SK-N-SH (cell line): ENCODE measurements at regions not wholly inside any gene's neighbourhood (a gene's known extent, or its start where the extent isn't known, plus 50 kb on each side); places are given as distances from the start of the nearest gene placed in this dataset.

ENCODE experiments used
- CTCF ChIA-PET: fragments of 300-600, 350-600 bp; formaldehyde crosslinking; extraction: SDS; loops from one replicate; lab custom pipeline; 2021; lab: Yijun Ruan, JAX
- POLR2A ChIA-PET: fragments of 350-600 bp; sonication (Branson Sonifier 250); formaldehyde crosslinking; extraction: SDS; loops from one replicate; lab custom pipeline; 2020; ENCODE audit warnings: antibody characterized with exemption, inconsistent platforms; lab: Yijun Ruan, JAX
- DNase-seq: peaks from one replicate; pipeline ENCODE4 v3.0.0; 2012
- H2AFZ ChIP-seq: fragments of 200-600 bp; sonication (generic); 2 replicates; pipeline ENCODE4 v1.8.1; 2016; ENCODE audit warnings: antibody characterized with exemption, mild to moderate bottlenecking, low read depth
- H3F3A ChIP-seq: fragments of 200-600 bp; sonication (generic); replicated peaks from 2 replicates; pipeline ENCODE3; 2016; ENCODE audit warnings: antibody characterized with exemption, mild to moderate bottlenecking; ENCODE audit not compliant: insufficient read depth
- H3K27ac ChIP-seq, 2 experiments: fragments of 200-500 bp in 1 of 2; fragments of 200-600 bp in 1 of 2; sonication (Bioruptor generic) in 1 of 2; sonication (generic), shearing (Covaris generic) in 1 of 2; 2 replicates each; pipeline versions ENCODE4 v1.5.1 to v1.6.1; 2014 to 2016; ENCODE audit warnings: low read depth in 2 of 2, inconsistent platforms in 1 of 2, low read length in 1 of 2, mild to moderate bottlenecking in 1 of 2, mixed read lengths in 1 of 2
- H3K27me3 ChIP-seq: fragments of 200-600 bp; sonication (generic), shearing (Covaris generic); 2 replicates; pipeline ENCODE4 v1.6.1; 2016; ENCODE audit warnings: mixed run types; ENCODE audit not compliant: insufficient read depth
- H3K36me3 ChIP-seq, 2 experiments: fragments of 200-500 bp in 1 of 2; fragments of 200-600 bp in 1 of 2; sonication (Bioruptor generic) in 1 of 2; sonication (generic) in 1 of 2; replicated peaks in 1 of 2; 2 replicates each; pipeline versions ENCODE3 to v1.5.1; 2014 to 2016; ENCODE audit warnings: low read length in 1 of 2, mild to moderate bottlenecking in 1 of 2; ENCODE audit not compliant: insufficient read depth in 2 of 2, control insufficient read depth in 1 of 2
- H3K4me1 ChIP-seq, 2 experiments: fragments of 200-500 bp in 1 of 2; fragments of 200-600 bp in 1 of 2; sonication (Bioruptor generic) in 1 of 2; sonication (generic), shearing (Covaris generic) in 1 of 2; 2 replicates each; pipeline versions ENCODE4 v1.5.1 to v1.6.1; 2014 to 2016; ENCODE audit warnings: low read depth in 1 of 2, low read length in 1 of 2, mixed run types in 1 of 2; ENCODE audit not compliant: insufficient read depth in 2 of 2, control insufficient read depth in 1 of 2
- H3K4me2 ChIP-seq: fragments of 200-600 bp; sonication (generic), shearing (Covaris generic); 2 replicates; pipeline ENCODE4 v1.6.1; 2017; ENCODE audit warnings: mixed run types
- H3K4me3 ChIP-seq, 2 experiments: fragments of 200-500 bp in 1 of 2; fragments of 200-600 bp in 1 of 2; sonication (Bioruptor generic) in 1 of 2; sonication (generic), shearing (Covaris generic) in 1 of 2; 2 replicates each; pipeline versions ENCODE4 v1.5.1 to v1.8.1; 2014 to 2016; ENCODE audit warnings: low read depth in 2 of 2, inconsistent platforms in 1 of 2, low read length in 1 of 2, mild to moderate bottlenecking in 1 of 2, mixed read lengths in 1 of 2, moderate library complexity in 1 of 2
- H3K79me2 ChIP-seq: fragments of 200-600 bp; sonication (generic); 2 replicates; pipeline ENCODE4 v1.8.1; 2017; ENCODE audit warnings: mild to moderate bottlenecking; ENCODE audit not compliant: insufficient read depth
- H3K9ac ChIP-seq: fragments of 200-600 bp; sonication (generic); 2 replicates; pipeline ENCODE4 v1.6.1; 2017; ENCODE audit warnings: mixed run types
- H3K9me2 ChIP-seq: fragments of 200-600 bp; sonication (generic); 2 replicates; pipeline ENCODE4 v1.6.1; 2017; ENCODE audit warnings: mixed run types
- H3K9me3 ChIP-seq: fragments of 200-600 bp; sonication (generic); 2 replicates; pipeline ENCODE4 v1.6.1; 2017; ENCODE audit warnings: mixed run types, mild to moderate bottlenecking, moderate library complexity
- H4K20me1 ChIP-seq: fragments of 200-600 bp; sonication (generic); 2 replicates; pipeline ENCODE4 v1.6.1; 2017; ENCODE audit warnings: mild to moderate bottlenecking, mixed run types; ENCODE audit not compliant: insufficient read depth
- CTCF ChIP-seq: fragments of 200-600 bp; sonication (generic); IDR thresholded peaks from 2 replicates; pipeline ENCODE4 v1.6.1; 2017; ENCODE audit warnings: antibody characterized with exemption, mild to moderate bottlenecking, moderate library complexity
- EP300 ChIP-seq, 2 experiments: IDR thresholded peaks; 2 replicates each; pipeline versions ENCODE4 v1.4.0 to v1.6.1; 2012; ENCODE audit warnings: borderline replicate concordance in 1 of 2, low read depth in 1 of 2, low read length in 1 of 2
- EZH2phosphoT487 ChIP-seq: fragments of 200-600 bp; sonication (generic); IDR thresholded peaks from 2 replicates; pipeline ENCODE4 v1.6.1; 2017; ENCODE audit warnings: low read depth, mixed run types, mild to moderate bottlenecking, antibody characterized with exemption, moderate library complexity, borderline replicate concordance
- FOXJ3 ChIP-seq: sonication (generic); formaldehyde crosslinking; IDR thresholded peaks from 2 replicates; pipeline ENCODE4 v1.5.1; 2020; ENCODE audit warnings: mild to moderate bottlenecking, missing genetic modification reagents
- GABPA ChIP-seq: IDR thresholded peaks from 2 replicates; pipeline ENCODE4 v1.4.0; 2012; ENCODE audit warnings: low read depth, mild to moderate bottlenecking
- GATA2 ChIP-seq: sonication (generic); formaldehyde crosslinking; IDR thresholded peaks from 2 replicates; pipeline ENCODE4 v1.5.0; 2020; ENCODE audit warnings: mild to moderate bottlenecking, missing genetic modification reagents
- MAX ChIP-seq: IDR thresholded peaks from 2 replicates; pipeline ENCODE4 v1.4.0; 2012; ENCODE audit warnings: low read depth
- MEF2A ChIP-seq: IDR thresholded peaks from 2 replicates; pipeline ENCODE4 v1.4.0; 2012; ENCODE audit warnings: low read depth, borderline replicate concordance
- NFIC ChIP-seq: IDR thresholded peaks from 2 replicates; pipeline ENCODE4 v1.4.0; 2012; ENCODE audit warnings: borderline replicate concordance
- NRF1 ChIP-seq: IDR thresholded peaks from 2 replicates; pipeline ENCODE4 v1.6.1; 2012; ENCODE audit warnings: low read depth, mild to moderate bottlenecking, low read length
- RCOR1 ChIP-seq: fragments of 150-350 bp; IDR thresholded peaks from 2 replicates; pipeline ENCODE4 v1.6.1; 2017; ENCODE audit warnings: antibody characterized with exemption, low read length
- RFX5 ChIP-seq: IDR thresholded peaks from 2 replicates; pipeline ENCODE4 v1.6.1; 2012; ENCODE audit warnings: mild to moderate bottlenecking, improper control_type of control experiment, low read length
- TCF12 ChIP-seq: IDR thresholded peaks from 2 replicates; pipeline ENCODE4 v1.4.0; 2012
- USF2 ChIP-seq: fragments of 150-350 bp; IDR thresholded peaks from 2 replicates; pipeline ENCODE4 v1.6.1; 2017; ENCODE audit warnings: antibody characterized with exemption, low read length, low read depth, borderline replicate concordance
- ZBTB33 ChIP-seq: IDR thresholded peaks from 2 replicates; pipeline ENCODE4 v1.4.0; 2012; ENCODE audit warnings: low read depth, borderline replicate concordance
- WGBS: methylation state at CpG from one replicate; pipeline ENCODE4 v1.1.6; 2017; ENCODE audit warnings: low lambda C conversion rate; 5-methylcytosine and 5-hydroxymethylcytosine counted together

- Histone ChIP-seq H3K9me2 (no peaks in the 10 kb centered on the region), H3K9me3 (no peaks in the 10 kb centered on the region), H4K20me1 (no peaks in the 10 kb centered on the region), H3K27me3 (no peaks in the 10 kb centered on the region), H2AFZ (no peak overlapping the region), H3K4me2 (no peak overlapping the region), H3K4me3 (no peak overlapping the region), H3F3A (no peaks in the 10 kb centered on the region), H3K79me2 (no peaks in the 10 kb centered on the region), H3K36me3 (no peaks in the 10 kb centered on the region), H3K9ac (no peak overlapping the region), H3K4me1 (no peaks in the 10 kb centered on the region), H3K27ac (no peak overlapping the region)
- WGBS, result 88% methylated on average over 14 of the region's 14 CpGs
- TF ChIP-seq FOXJ3 (CRISPR knock-in tag), result no peak
- no peak for TF ChIP-seq NRF1
- no peak for TF ChIP-seq TCF12
- no peak for TF ChIP-seq RFX5
- TF ChIP-seq MAX, result no peak
- no peak for TF ChIP-seq GATA2 (CRISPR knock-in tag)
- TF ChIP-seq EZH2phosphoT487, result no peak
- TF ChIP-seq GABPA, result no peak
- no peak for TF ChIP-seq CTCF
- no peak for TF ChIP-seq RCOR1
- TF ChIP-seq MEF2A, result no peak
- no peak for TF ChIP-seq EP300 (IDR thresholded peaks at IDR 0.05; ENCODE audit: borderline replicate concordance in 1 of 2, low read depth in 1 of 2, low read length in 1 of 2)
- no peak for TF ChIP-seq USF2
- no peak for TF ChIP-seq NFIC
- TF ChIP-seq ZBTB33, result no peak
- ChIA-PET POLR2A (no interaction called here), CTCF (interaction anchor here (1.1 kb wide), 1 partner anchor 30 kb away, joined by 3 read pairs; no protein-coding TSS in a partner anchor)
- no peak for DNase-seq
Measured at GRCh38 chr1:8155528-8156186, 129.5 kb upstream of the ERRFI1 start.
